Panc1 (cell line): ENCODE measurements at regions not wholly inside any gene's neighbourhood (a gene's known extent, or its start where the extent isn't known, plus 50 kb on each side); places are given as distances from the start of the nearest gene placed in this dataset.

Experiments used
- ATAC-seq: fragments of 200-7000 bp; cut with Tn5 transposase; 2 replicates; pipeline ENCODE4 v1.9.1; 2020; ENCODE audit warnings: mild to moderate bottlenecking, moderate library complexity
- BruUV-seq: library from RNA; stranded (reverse); fragments of 400-500 nt; replicated peaks from 2 replicates; lab custom pipeline; 2021; lab: Mats Ljungman, UMichigan
- CTCF ChIA-PET: fragments of 300-600 bp; sonication (Branson Sonifier 250); formaldehyde crosslinking; loops from one replicate; lab custom pipeline; 2022; ENCODE audit warnings: antibody characterized with exemption; lab: Charles Lee
- POLR2A ChIA-PET: fragments of 300-600 bp; sonication (Branson Sonifier 250); formaldehyde crosslinking; loops from one replicate; lab custom pipeline; 2022; ENCODE audit warnings: antibody characterized with exemption; lab: Charles Lee
- DNase-seq: peaks from one replicate; pipeline ENCODE4 v3.0.0-alpha.2; 2010; ENCODE audit warnings: low read depth, low spot score
- H3K27ac ChIP-seq: 2 replicates; pipeline ENCODE4 v1.5.1; 2011; ENCODE audit warnings: mild to moderate bottlenecking, low read length, inconsistent platforms
- H3K27me3 ChIP-seq: fragments of 200-500 bp; sonication (Bioruptor generic); 2 replicates; pipeline ENCODE4 v1.6.0; 2014; ENCODE audit warnings: low read length, inconsistent platforms; ENCODE audit not compliant: control insufficient read depth, insufficient read depth
- H3K36me3 ChIP-seq: fragments of 200-500 bp; sonication (Bioruptor generic); 2 replicates; pipeline ENCODE4 v1.5.1; 2014; ENCODE audit warnings: inconsistent platforms, mild to moderate bottlenecking, low read length, moderate library complexity; ENCODE audit not compliant: control insufficient read depth, insufficient read depth
- H3K4me1 ChIP-seq: 2 replicates; pipeline ENCODE4 v1.5.1; 2011; ENCODE audit warnings: inconsistent platforms, mild to moderate bottlenecking, low read length, moderate library complexity; ENCODE audit not compliant: control insufficient read depth, insufficient read depth
- H3K4me3 ChIP-seq, 2 experiments: 2 replicates each; pipeline ENCODE4 v1.5.1; 2011 to 2012; ENCODE audit warnings: low read depth in 2 of 2, low read length in 2 of 2, mild to moderate bottlenecking in 2 of 2, inconsistent platforms in 1 of 2, moderate library complexity in 1 of 2
- H3K9me3 ChIP-seq: fragments of 200-500 bp; sonication (Bioruptor generic); 2 replicates; pipeline ENCODE4 v1.5.1; 2014; ENCODE audit warnings: low read depth, mild to moderate bottlenecking, inconsistent platforms, low read length, moderate library complexity; ENCODE audit not compliant: control insufficient read depth, insufficient read depth
- POLR2AphosphoS5 ChIP-seq: IDR thresholded peaks from 2 replicates; pipeline ENCODE4 v1.6.1; 2012; ENCODE audit warnings: mild to moderate bottlenecking, low read depth, low read length, moderate library complexity
- SIN3A ChIP-seq: IDR thresholded peaks from 2 replicates; pipeline ENCODE4 v1.6.1; 2012; ENCODE audit warnings: low read depth, mild to moderate bottlenecking, low read length, moderate library complexity, borderline replicate concordance; ENCODE audit not compliant: insufficient read depth
- TCF7L2 ChIP-seq: IDR thresholded peaks from 2 replicates; pipeline ENCODE4 v1.6.1; 2011; ENCODE audit warnings: mild to moderate bottlenecking, low read depth, low read length, inconsistent platforms
- in situ Hi-C: cut with HindIII; loops from 2 replicates; pipeline ENCODE4 v1.10.0; 2016; ENCODE audit warnings: low sequenced_read_pairs, low pct_unique_long_range_greater_than_20kb
- intact Hi-C: fragments of 100-400 bp; cut with micrococcal nuclease; formaldehyde crosslinking; loops from one replicate; pipeline ENCODE4 v1.10.0; 2022; ENCODE audit not compliant: unreplicated experiment
- TF ChIP-seq, protein P1 (sequence below), 2 experiments: IDR thresholded peaks; 2 replicates each; pipeline ENCODE4 v1.6.1; 2011 to 2012; ENCODE audit warnings: low read depth in 2 of 2, control low read depth in 1 of 2, low read length in 1 of 2, mild to moderate bottlenecking in 1 of 2, moderate library complexity in 1 of 2; ENCODE audit not compliant: insufficient read depth in 1 of 2
- TF ChIP-seq, protein P2 (sequence below): fragments of 450-650 bp; IDR thresholded peaks from 2 replicates; pipeline ENCODE4 v1.5.1; 2017; ENCODE audit warnings: mild to moderate bottlenecking

DNA sequence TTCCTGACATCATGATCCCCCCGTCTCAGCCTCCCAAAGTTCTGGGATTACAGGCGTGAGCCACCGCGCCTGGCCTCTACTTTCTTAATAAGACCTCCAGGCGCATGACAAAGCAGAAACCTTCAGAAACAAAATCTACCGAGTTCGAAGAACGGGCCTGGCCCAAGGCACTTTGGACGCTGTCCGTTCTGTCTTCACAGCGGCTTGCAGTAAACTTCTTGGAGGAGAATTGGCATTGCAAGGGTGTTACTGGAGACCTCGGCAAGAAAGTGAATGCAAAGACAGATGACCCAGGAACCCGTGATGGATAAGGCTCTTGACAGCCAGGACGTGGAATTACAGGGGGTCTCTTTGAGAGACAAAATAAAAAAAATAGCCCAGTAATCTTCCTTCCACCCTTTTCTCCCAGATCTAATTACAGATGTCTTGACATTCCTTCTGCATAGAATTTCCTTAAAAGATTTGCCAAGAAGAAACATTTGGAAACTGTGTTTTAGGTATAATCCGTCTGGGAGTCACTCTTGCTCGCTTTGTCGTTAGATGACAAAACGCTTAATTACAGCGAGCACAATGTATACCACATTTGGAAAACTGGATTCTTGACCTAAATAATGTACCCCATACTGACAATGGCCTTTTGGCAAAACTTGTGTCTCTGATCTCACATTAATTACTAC is 83.2 kb upstream of the TBX3 start:
- intact Hi-C loops (no loop called here), in situ Hi-C loops (no loop called here)
- DNase-seq (no peak), ATAC-seq (no peak)
- H3K27me3 ChIP-seq: no peaks in the 10 kb centered on the region
- TF ChIP-seq, protein P1, sequence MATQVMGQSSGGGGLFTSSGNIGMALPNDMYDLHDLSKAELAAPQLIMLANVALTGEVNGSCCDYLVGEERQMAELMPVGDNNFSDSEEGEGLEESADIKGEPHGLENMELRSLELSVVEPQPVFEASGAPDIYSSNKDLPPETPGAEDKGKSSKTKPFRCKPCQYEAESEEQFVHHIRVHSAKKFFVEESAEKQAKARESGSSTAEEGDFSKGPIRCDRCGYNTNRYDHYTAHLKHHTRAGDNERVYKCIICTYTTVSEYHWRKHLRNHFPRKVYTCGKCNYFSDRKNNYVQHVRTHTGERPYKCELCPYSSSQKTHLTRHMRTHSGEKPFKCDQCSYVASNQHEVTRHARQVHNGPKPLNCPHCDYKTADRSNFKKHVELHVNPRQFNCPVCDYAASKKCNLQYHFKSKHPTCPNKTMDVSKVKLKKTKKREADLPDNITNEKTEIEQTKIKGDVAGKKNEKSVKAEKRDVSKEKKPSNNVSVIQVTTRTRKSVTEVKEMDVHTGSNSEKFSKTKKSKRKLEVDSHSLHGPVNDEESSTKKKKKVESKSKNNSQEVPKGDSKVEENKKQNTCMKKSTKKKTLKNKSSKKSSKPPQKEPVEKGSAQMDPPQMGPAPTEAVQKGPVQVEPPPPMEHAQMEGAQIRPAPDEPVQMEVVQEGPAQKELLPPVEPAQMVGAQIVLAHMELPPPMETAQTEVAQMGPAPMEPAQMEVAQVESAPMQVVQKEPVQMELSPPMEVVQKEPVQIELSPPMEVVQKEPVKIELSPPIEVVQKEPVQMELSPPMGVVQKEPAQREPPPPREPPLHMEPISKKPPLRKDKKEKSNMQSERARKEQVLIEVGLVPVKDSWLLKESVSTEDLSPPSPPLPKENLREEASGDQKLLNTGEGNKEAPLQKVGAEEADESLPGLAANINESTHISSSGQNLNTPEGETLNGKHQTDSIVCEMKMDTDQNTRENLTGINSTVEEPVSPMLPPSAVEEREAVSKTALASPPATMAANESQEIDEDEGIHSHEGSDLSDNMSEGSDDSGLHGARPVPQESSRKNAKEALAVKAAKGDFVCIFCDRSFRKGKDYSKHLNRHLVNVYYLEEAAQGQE (IDR thresholded peaks at IDR 0.05; ENCODE audit: insufficient read depth in 1 of 2, low read depth in 2 of 2, low read length in 1 of 2): no peak
- TF ChIP-seq POLR2AphosphoS5: no peak
- BruUV-seq: no TSS peak
- CTCF ChIA-PET: no interaction called here
- POLR2A ChIA-PET: no interaction called here
- H3K4me3 ChIP-seq: no peak overlapping the region
- H3K27ac ChIP-seq: no peak overlapping the region
- no peaks in the 10 kb centered on the region for H3K9me3 ChIP-seq
- no peaks in the 10 kb centered on the region for H3K36me3 ChIP-seq
- no peaks in the 10 kb centered on the region for H3K4me1 ChIP-seq

DNA sequence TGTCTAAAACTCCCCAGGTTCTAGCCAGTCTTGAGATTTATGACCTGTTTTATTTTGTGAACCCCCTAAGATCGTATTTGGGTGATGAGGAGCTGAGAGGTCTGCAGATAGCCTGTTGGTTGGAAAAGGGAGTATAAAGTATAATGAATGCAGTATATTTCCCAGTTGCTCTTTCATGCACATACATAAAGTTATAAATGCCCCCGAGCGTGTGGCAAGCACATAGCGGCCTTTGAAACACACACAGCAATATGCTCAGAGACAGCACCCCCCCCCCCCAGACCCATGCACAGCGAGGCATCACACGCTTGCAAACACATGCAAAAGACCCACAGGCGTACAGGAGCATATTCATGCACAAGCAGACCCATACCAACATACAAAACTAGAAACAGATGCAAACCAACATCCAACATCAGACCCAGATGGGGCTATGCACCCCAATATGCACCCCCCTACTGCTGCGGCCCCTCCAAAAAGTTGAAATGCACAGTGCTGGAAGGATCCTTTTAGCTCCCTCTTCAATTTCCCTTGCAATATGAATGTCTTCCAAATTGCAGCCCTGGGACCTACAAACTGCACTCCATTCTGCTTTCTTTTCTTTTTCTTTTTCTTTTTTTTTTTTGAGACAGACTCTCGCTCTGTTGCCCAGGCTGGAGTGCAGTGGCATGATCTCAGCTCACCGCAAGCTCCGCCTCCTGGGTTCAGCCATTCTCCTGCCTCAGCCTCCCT is 82.2 kb upstream of the TBX3 start:
- H3K9me3 ChIP-seq: no peaks in the 10 kb centered on the region
- ATAC-seq (no peak), DNase-seq (no peak)
- TF ChIP-seq SIN3A: no peak
- TF ChIP-seq, protein P2, sequence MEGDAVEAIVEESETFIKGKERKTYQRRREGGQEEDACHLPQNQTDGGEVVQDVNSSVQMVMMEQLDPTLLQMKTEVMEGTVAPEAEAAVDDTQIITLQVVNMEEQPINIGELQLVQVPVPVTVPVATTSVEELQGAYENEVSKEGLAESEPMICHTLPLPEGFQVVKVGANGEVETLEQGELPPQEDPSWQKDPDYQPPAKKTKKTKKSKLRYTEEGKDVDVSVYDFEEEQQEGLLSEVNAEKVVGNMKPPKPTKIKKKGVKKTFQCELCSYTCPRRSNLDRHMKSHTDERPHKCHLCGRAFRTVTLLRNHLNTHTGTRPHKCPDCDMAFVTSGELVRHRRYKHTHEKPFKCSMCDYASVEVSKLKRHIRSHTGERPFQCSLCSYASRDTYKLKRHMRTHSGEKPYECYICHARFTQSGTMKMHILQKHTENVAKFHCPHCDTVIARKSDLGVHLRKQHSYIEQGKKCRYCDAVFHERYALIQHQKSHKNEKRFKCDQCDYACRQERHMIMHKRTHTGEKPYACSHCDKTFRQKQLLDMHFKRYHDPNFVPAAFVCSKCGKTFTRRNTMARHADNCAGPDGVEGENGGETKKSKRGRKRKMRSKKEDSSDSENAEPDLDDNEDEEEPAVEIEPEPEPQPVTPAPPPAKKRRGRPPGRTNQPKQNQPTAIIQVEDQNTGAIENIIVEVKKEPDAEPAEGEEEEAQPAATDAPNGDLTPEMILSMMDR: no peak
- no peak for TF ChIP-seq POLR2AphosphoS5
- no peak for TF ChIP-seq TCF7L2
- TF ChIP-seq, protein P1 (IDR thresholded peaks at IDR 0.05; ENCODE audit: insufficient read depth in 1 of 2, low read depth in 2 of 2, low read length in 1 of 2): no peak
- BruUV-seq: no TSS peak
- intact Hi-C loops: no loop called here
- H3K36me3 ChIP-seq: no peaks in the 10 kb centered on the region
- H3K27ac ChIP-seq: no peak overlapping the region
- H3K4me1 ChIP-seq: no peaks in the 10 kb centered on the region
- CTCF ChIA-PET: no interaction called here
- H3K27me3 ChIP-seq: no peaks in the 10 kb centered on the region
- in situ Hi-C loops: no loop called here
- no peak overlapping the region for H3K4me3 ChIP-seq
- POLR2A ChIA-PET: no interaction called here
